GM12892 (cell line): ENCODE measurements at regions not wholly inside any gene's neighbourhood (a gene's known extent, or its start where the extent isn't known, plus 50 kb on each side); places are given as distances from the start of the nearest gene placed in this dataset.

ENCODE experiments used
- POLR2A ChIP-seq: IDR thresholded peaks from 2 replicates; pipeline ENCODE4 v1.6.1; 2011; ENCODE audit warnings: low read depth, low read length, control low read depth
- POLR2AphosphoS5 ChIP-seq: IDR thresholded peaks from 2 replicates; pipeline ENCODE4 v1.6.1; 2011; ENCODE audit warnings: low read depth, low read length, control low read depth
- TAF1 ChIP-seq: IDR thresholded peaks from 2 replicates; pipeline ENCODE4 v1.6.1; 2011; ENCODE audit warnings: low read depth, mild to moderate bottlenecking, control low read depth, low read length, borderline replicate concordance

- TF ChIP-seq POLR2A (no peak), POLR2AphosphoS5 (no peak), TAF1 (no peak)
Observed at GRCh38 chr5:66276986-66277385, 132.9 kb downstream of the SREK1 start.
